ENCODE measurements at regions not wholly inside any gene's neighbourhood (a gene's known extent, or its start where the extent isn't known, plus 50 kb on each side); places are given as distances from the start of the nearest gene placed in this dataset.

DNA sequence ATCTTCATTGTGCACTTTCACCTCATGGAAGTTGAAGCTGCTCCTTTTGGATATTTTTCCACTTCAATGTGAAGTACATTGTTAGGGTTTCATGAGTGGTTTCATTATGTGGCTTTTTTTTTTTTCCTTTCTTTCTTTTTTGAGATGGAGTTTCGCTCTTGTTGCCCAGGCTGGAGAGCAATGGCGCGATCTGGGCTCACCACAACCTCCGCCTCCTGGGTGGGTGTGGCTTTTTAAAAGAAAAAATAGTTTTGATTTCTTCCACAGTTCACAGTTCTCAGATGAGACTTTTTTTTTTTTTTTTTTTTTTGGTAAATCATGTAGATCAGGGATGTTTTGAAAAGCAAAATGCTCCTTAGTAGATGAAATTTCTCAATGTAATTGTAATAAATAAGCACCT is 652.3 kb upstream of the ANKRD30A start:
- Histone ChIP-seq H3K36me3 (no peaks in the 10 kb centered on the region), H3K27me3 (no peaks in the 10 kb centered on the region), H3K27ac (no peak overlapping the region), H3K4me1 (no peaks in the 10 kb centered on the region), H3K4me3 (no peak overlapping the region), H3K9me3 (no peaks in the 10 kb centered on the region)
- 54 to 57% methylated on average over 4 of the region's 4 CpGs for WGBS, 2 donors
- no peak for TF ChIP-seq POLR2A (IDR thresholded peaks at IDR 0.05)
- TF ChIP-seq, protein P1, sequence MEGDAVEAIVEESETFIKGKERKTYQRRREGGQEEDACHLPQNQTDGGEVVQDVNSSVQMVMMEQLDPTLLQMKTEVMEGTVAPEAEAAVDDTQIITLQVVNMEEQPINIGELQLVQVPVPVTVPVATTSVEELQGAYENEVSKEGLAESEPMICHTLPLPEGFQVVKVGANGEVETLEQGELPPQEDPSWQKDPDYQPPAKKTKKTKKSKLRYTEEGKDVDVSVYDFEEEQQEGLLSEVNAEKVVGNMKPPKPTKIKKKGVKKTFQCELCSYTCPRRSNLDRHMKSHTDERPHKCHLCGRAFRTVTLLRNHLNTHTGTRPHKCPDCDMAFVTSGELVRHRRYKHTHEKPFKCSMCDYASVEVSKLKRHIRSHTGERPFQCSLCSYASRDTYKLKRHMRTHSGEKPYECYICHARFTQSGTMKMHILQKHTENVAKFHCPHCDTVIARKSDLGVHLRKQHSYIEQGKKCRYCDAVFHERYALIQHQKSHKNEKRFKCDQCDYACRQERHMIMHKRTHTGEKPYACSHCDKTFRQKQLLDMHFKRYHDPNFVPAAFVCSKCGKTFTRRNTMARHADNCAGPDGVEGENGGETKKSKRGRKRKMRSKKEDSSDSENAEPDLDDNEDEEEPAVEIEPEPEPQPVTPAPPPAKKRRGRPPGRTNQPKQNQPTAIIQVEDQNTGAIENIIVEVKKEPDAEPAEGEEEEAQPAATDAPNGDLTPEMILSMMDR (IDR thresholded peaks at IDR 0.05): no peak
- no peak for TF ChIP-seq EP300 (IDR thresholded peaks at IDR 0.05)
- no peak for DNase-seq (ENCODE audit: low spot score in 2 of 2)

DNA sequence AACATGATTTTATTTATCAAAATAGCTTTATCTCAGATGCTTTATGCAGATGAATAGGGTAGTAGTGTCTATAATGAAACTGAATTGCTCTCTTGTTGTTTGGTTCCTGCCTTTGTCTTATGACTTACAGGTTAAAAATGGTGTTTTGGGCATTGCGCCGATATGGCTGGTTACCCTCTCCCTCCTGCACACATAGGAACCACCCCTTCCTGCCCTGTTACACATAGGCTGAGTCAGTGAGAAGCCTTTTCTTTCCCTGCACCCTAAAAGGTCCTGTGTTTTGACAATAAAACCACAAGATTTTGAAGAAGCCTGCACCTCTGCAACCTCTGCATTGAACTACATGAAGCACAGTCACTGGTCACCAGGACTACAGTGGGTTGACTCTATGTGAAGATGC is 655.8 kb upstream of the ANKRD30A start:
- H3K4me3 ChIP-seq: no peak overlapping the region
- no peak overlapping the region for H3K27ac ChIP-seq
- TF ChIP-seq EP300 (IDR thresholded peaks at IDR 0.05) (no peak), POLR2A (IDR thresholded peaks at IDR 0.05) (no peak)
- TF ChIP-seq, protein P1 (IDR thresholded peaks at IDR 0.05): no peak
- H3K27me3 ChIP-seq: no peaks in the 10 kb centered on the region
- H3K4me1 ChIP-seq: peaks cover 0 to under 1% (median 0%) of the 10 kb centered on the region in 4 donors
- H3K36me3 ChIP-seq: no peaks in the 10 kb centered on the region
- DNase-seq (ENCODE audit: low spot score in 2 of 2): no peak
- H3K9me3 ChIP-seq: no peaks in the 10 kb centered on the region
- 86 to 90% methylated on average over 2 of the region's 2 CpGs for WGBS, 2 donors

DNA sequence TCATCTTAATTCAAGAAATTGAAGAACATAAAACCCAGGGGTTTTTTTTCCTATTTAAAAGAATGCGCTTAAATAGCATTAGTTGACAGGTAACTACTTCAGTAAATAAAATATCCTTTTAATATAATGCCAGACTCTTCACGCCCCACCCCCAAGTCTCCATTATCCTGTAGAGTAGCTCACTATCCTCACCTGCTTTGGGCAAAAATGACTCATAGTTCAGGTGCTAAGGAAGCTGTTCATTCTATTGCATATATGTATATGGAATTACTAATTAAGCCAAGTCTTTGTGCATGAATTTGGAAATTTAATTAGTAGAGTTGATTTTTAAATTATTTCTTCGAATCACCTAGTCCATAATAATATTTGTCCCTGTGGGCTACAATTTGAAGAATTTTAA is 656.8 kb upstream of the ANKRD30A start:
- 88 to 91% methylated on average over 3 of the region's 3 CpGs for WGBS, 2 donors
- TF ChIP-seq POLR2A (IDR thresholded peaks at IDR 0.05): no peak
- no peak for TF ChIP-seq EP300 (IDR thresholded peaks at IDR 0.05)
- TF ChIP-seq, protein P1 (IDR thresholded peaks at IDR 0.05): no peak
- no peak for DNase-seq (ENCODE audit: low spot score in 2 of 2)

DNA sequence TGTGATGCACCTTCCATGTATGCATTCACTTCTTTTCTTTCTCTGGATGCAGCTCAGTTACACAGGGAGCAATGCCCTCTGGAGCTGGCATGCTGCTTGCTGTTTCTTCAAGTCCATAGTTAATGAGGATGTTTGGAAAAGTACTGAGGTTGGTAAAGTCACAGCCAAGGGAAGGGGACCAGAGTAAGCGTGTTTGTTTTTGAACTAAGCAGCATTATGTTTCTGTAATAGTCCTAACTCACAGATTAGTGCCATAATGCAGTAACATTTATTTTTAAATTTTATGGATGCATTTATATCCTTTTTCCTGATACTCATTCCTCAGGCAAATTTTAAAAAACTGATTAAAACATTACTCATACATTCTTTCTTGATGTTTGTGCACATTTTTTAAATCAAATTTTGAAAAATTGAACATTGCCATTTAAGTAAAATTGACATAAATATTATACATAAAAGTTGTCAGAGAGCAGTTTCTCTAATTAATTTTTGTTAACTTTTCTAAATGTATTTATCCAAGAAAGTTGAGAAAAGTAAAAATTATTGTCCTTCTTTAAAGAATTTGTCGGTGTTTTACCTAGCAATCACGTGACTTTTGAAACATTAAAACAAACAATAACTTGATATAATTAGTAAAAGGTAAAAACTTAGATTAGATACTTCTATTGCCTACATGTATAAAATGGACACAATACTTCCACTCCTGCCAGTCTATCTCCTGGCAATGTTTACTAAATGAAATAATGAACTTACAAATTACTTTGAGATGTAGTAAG is 659.6 kb upstream of the ANKRD30A start:
- H3K36me3 ChIP-seq: no peaks in the 10 kb centered on the region
- DNase-seq (ENCODE audit: low spot score in 2 of 2): no peak
- no peak overlapping the region for H3K4me3 ChIP-seq
- H3K9me3 ChIP-seq: no peaks in the 10 kb centered on the region
- peaks cover 0 to 8% (median 0%) of the 10 kb centered on the region in 4 donors for H3K4me1 ChIP-seq
- TF ChIP-seq POLR2A (IDR thresholded peaks at IDR 0.05): no peak
- no peak for TF ChIP-seq EP300 (IDR thresholded peaks at IDR 0.05)
- TF ChIP-seq, protein P1 (IDR thresholded peaks at IDR 0.05): no peak
- H3K27me3 ChIP-seq: no peaks in the 10 kb centered on the region
- H3K27ac ChIP-seq: no peak overlapping the region
- WGBS, 2 donors: 90% methylated on average over 3 of the region's 3 CpGs

More for the DNA sequence above, 656.8 kb upstream of the ANKRD30A start:
- H3K4me1 ChIP-seq: peaks cover 0 to 8% (median 0%) of the 10 kb centered on the region in 4 donors
- H3K36me3 ChIP-seq: no peaks in the 10 kb centered on the region
- H3K27ac ChIP-seq: no peak overlapping the region
- no peak overlapping the region for H3K4me3 ChIP-seq
- no peaks in the 10 kb centered on the region for H3K9me3 ChIP-seq
- no peaks in the 10 kb centered on the region for H3K27me3 ChIP-seq

DNA sequence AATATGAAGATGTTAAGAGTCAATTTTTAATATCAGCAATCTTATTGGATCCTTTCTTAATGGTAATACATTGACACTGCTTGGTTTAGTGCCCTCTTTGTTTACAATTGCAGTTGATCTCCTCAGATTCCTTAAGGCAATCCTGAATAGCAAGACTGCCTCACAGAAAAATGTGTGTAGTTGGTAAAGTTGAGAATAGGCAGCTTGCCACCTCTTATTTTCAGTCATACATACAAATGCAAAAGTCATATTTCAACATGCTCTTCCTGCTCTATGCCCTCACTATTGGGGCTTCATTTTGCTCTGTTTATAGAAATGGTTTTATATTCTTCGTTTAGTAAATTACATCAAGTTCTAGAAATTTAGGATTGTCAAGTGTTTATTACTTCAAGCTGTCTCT is 661.1 kb upstream of the ANKRD30A start:
- Histone ChIP-seq H3K27me3 (no peaks in the 10 kb centered on the region), H3K4me3 (no peak overlapping the region), H3K4me1 (peaks cover 0 to 8% (median 0%) of the 10 kb centered on the region in 4 donors), H3K27ac (no peak overlapping the region), H3K36me3 (no peaks in the 10 kb centered on the region), H3K9me3 (no peaks in the 10 kb centered on the region)
- TF ChIP-seq EP300 (IDR thresholded peaks at IDR 0.05): no peak
- TF ChIP-seq, protein P1 (IDR thresholded peaks at IDR 0.05): no peak
- no peak for TF ChIP-seq POLR2A (IDR thresholded peaks at IDR 0.05)
- no peak for DNase-seq (ENCODE audit: low spot score in 2 of 2)
- 17 to 29% methylated on average over 1 of the region's 1 CpG for WGBS, 2 donors
